Cardiac muscle cell (in vitro differentiated cells and primary cell): ENCODE measurements at regions not wholly inside any gene's neighbourhood (a gene's known extent, or its start where the extent isn't known, plus 50 kb on each side); places are given as distances from the start of the nearest gene placed in this dataset.
A peak's percentile ranks its signal among the peaks of the same experiment; 100 is the strongest.

Source experiments
- DNase-seq, 2 donors: peaks; one replicate each; pipeline versions ENCODE4 v3.0.0 to v3.0.0-alpha.2; 2010 to 2017; ENCODE audit warnings: low read depth in 1 of 2, low spot score in 1 of 2
- H3K27ac ChIP-seq: fragments of 200-600 bp; sonication (generic); 2 replicates; pipeline ENCODE4 v1.5.1; 2016
- H3K27me3 ChIP-seq: fragments of 200-600 bp; sonication (generic); 2 replicates; pipeline ENCODE4 v1.6.0; 2016; ENCODE audit warnings: control low read depth
- H3K36me3 ChIP-seq: fragments of 200-600 bp; sonication (generic); 2 replicates; pipeline ENCODE4 v1.5.1; 2016; ENCODE audit warnings: control low read depth
- H3K4me1 ChIP-seq: fragments of 200-600 bp; sonication (generic); 2 replicates; pipeline ENCODE4 v1.8.1; 2017; ENCODE audit warnings: low read depth, mild to moderate bottlenecking, mixed run types
- H3K4me3 ChIP-seq: fragments of 200-600 bp; sonication (generic); 2 replicates; pipeline ENCODE4 v1.5.1; 2016; ENCODE audit warnings: mild to moderate bottlenecking
- H3K9me3 ChIP-seq: fragments of 200-600 bp; sonication (generic); 2 replicates; pipeline ENCODE4 v1.5.1; 2017; ENCODE audit warnings: low read depth, mild to moderate bottlenecking, control low read depth
- CTCF ChIP-seq: IDR thresholded peaks from 2 replicates; pipeline ENCODE4 v1.5.1; 2012; ENCODE audit warnings: low read depth, mild to moderate bottlenecking, low read length

DNA sequence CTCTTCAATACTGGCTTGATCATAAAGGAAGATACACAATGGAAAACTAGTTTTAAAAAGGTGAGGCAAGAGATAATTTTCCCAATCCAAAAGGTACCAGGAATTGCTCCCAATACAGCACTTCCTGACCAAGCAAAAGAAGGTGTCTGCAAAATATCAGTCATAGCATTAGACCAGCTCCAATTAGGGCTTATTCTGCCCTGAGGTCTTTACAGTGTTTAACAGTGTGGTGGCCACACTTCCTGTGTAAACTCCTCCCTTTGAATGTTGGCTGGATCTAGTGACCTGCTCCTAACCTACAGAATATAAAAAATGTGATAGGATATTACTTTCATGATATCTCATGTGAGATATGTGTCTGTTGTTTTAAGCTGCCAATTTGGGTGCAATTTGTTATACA, 57.1 kb upstream of the BTN3A2 start:
- TF ChIP-seq CTCF: no peak
- no peaks in the 10 kb centered on the region for H3K9me3 ChIP-seq
- no peaks in the 10 kb centered on the region for H3K27me3 ChIP-seq
- H3K4me3 ChIP-seq: no peak overlapping the region
- no peaks in the 10 kb centered on the region for H3K4me1 ChIP-seq
- DNase-seq: no peak
- H3K36me3 ChIP-seq: no peaks in the 10 kb centered on the region
- no peak overlapping the region for H3K27ac ChIP-seq

DNA sequence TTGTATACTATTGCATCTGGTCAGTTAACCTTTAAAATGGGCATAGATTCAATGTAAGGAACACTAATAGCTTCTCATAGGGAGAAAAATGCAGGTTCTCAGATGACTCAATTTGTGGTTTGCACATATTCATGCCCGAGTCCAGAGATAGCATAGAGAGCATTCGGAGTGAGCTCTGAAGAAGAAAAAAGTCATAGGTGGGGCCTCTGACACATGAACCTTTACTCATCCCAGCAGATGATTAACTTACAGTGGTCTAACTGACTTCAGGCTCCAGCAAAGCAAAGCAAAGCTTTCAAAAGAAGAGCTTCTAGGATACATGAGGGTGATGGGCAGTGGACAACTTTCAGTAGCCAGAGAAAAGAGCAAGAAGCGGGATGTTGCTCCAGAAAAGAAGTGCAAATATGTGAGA, 55.3 kb upstream of the BTN3A2 start:
- H3K27me3 ChIP-seq: no peaks in the 10 kb centered on the region
- no peak for TF ChIP-seq CTCF
- H3K36me3 ChIP-seq: no peaks in the 10 kb centered on the region
- H3K4me3 ChIP-seq: no peak overlapping the region
- H3K9me3 ChIP-seq: no peaks in the 10 kb centered on the region
- no peaks in the 10 kb centered on the region for H3K4me1 ChIP-seq
- no peak overlapping the region for H3K27ac ChIP-seq
- DNase-seq: no peak

DNA sequence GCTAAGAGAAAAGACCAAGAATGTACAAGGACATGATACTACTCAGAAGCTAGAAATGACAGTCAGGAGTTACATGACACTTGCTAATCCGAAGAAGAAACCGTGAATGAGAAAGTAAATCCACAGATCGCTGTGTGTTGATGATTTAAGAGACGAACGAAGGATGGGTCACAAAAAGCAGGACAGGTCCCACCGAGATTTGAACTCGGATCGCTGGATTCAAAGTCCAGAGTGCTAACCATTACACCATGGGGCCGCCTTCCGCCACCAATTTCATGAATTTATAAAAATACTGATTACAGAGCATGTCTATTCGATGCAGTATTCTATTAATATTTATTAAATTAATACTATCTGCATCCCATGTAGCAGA, 54.0 kb upstream of the BTN3A2 start:
- no peaks in the 10 kb centered on the region for H3K4me1 ChIP-seq
- H3K27me3 ChIP-seq: no peaks in the 10 kb centered on the region
- H3K36me3 ChIP-seq: no peaks in the 10 kb centered on the region
- H3K27ac ChIP-seq: no peak overlapping the region
- peak overlapping the region; percentile 62 for H3K4me3 ChIP-seq
- H3K9me3 ChIP-seq: no peaks in the 10 kb centered on the region
- no peak for TF ChIP-seq CTCF
- DNase-seq: peak in 1 of 2 donors; percentile 54

DNA sequence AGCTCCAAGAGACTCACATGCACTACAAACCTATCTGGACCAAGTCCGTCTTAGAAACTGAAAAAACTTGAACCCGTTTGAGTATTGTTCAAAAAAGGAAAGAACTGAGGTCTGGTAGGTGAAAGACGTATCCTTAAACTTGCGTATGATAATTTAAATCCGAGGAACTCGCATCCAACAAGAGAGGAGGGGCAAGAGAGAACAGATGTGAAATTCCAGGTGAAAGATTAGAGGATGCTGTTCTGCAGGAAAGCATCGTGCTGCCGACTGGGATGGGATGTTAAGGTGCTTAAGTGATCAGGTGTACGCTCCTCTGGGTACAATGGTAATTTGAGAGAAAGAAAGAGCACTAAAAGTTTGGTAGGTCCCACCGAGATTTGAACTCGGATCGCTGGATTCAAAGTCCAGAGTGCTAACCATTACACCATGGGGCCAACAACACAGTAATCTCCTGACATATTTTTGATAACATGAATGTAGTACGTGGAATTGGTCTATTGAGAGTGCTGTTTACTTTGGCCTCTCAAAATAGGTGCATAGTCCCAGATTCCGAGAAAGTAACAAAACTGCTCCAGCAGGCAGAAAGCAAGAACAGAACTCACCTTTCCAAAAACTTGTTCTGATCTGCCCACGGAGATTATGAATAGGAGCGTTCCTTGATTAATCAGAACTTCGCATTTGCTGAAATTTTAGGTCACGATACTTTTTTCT, 53.5 kb upstream of the BTN3A2 start:
- no peaks in the 10 kb centered on the region for H3K4me1 ChIP-seq
- no peak overlapping the region for H3K27ac ChIP-seq
- no peak for TF ChIP-seq CTCF
- no peaks in the 10 kb centered on the region for H3K36me3 ChIP-seq
- no peaks in the 10 kb centered on the region for H3K9me3 ChIP-seq
- peak overlapping the region; percentile 62 for H3K4me3 ChIP-seq
- DNase-seq: peak in 1 of 2 donors; percentile 74
- no peaks in the 10 kb centered on the region for H3K27me3 ChIP-seq

DNA sequence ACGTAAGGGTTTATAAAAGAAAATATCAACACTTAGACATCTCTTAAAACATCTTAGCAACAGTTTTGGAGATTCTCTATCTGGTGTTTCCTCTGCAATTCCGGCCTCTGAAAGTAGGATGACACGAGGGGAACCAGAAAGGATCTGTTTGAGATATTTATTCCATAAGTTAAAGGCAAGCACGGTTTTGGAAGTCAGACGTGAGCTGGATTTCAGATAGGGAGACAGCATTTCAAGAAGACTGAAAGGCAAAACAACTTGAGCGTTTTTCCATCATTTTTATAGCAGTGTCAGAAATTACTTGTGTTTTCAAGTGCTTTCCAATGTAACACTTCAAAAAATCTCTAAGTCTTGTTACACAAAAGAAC, 52.9 kb upstream of the BTN3A2 start:
- peak in 1 of 2 donors; percentile 31 for DNase-seq
- peak overlapping the region; percentile 6 for H3K27ac ChIP-seq

More for the DNA sequence above, 52.9 kb upstream of the BTN3A2 start:
- no peaks in the 10 kb centered on the region for H3K9me3 ChIP-seq
- H3K4me3 ChIP-seq: peak overlapping the region; percentile 62
- H3K36me3 ChIP-seq: no peaks in the 10 kb centered on the region
- no peaks in the 10 kb centered on the region for H3K27me3 ChIP-seq
- no peaks in the 10 kb centered on the region for H3K4me1 ChIP-seq
- no peak for TF ChIP-seq CTCF
